ENCODE measurements at regions not wholly inside any gene's neighbourhood (a gene's known extent, or its start where the extent isn't known, plus 50 kb on each side); places are given as distances from the start of the nearest gene placed in this dataset.

DNA sequence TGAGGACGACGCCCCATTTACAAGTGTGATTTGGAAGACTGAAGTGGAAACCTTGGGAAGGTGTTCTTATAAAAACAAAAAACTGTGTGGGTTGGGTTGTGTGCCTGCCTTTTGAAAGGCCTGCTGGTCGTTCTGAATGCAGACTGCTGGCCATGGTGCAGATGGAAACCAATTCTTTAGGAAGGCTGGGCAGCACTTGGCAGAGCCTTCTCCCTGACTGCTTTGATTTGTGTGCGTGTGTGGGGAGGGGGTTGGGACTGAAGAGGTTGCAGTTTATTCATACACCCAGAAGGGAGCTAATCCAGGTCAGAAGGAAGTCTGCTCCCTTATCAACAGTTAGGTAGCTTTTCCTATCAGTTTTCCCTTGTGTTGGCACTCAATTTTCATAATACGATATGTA, 288.7 kb downstream of the SOX2 start:
- FAIRE-seq (no peak), DNase-seq (ENCODE audit: low read depth, low spot score) (no peak)
- Histone ChIP-seq H3K9me1 (replicated peaks; ENCODE audit: control insufficient read depth, extremely low read depth, insufficient read depth, low read length) (no peaks in the 10 kb centered on the region), H3K9ac (replicated peaks; ENCODE audit: extremely low read depth, insufficient read depth, low read length) (no peak overlapping the region), H4K20me1 (replicated peaks; ENCODE audit: control insufficient read depth, extremely low read depth, insufficient read depth, low read length) (no peaks in the 10 kb centered on the region), H3K4me3 (replicated peaks in 1 of 3; ENCODE audit: insufficient read depth in 1 of 3, low read depth in 1 of 3, low read length in 3 of 3) (no peak overlapping the region), H3K9me3 (replicated peaks; ENCODE audit: control insufficient read depth, insufficient read depth, low read length) (no peaks in the 10 kb centered on the region), H3K4me1 (ENCODE audit: control insufficient read depth, extremely low read depth, insufficient read depth, low read length) (no peaks in the 10 kb centered on the region), H3K36me3 (ENCODE audit: control insufficient read depth in 2 of 2, extremely low read depth in 1 of 2, insufficient read depth in 2 of 2, low read length in 2 of 2) (no peaks in the 10 kb centered on the region), H2AFZ (ENCODE audit: low read depth, low read length) (no peak overlapping the region), H3K4me2 (ENCODE audit: insufficient read depth, low read length) (no peak overlapping the region), H3K79me2 (ENCODE audit: control insufficient read depth, insufficient read depth, low read length) (no peaks in the 10 kb centered on the region), H3K27ac (ENCODE audit: insufficient read depth, low read depth, low read length) (no peak overlapping the region), H3K27me3 (ENCODE audit: control insufficient read depth in 2 of 2, insufficient read depth in 2 of 2, low read length in 2 of 2) (no peaks in the 10 kb centered on the region)
- ChIA-PET CTCF (interaction anchor here (0.5 kb wide), 1 partner anchor 273 kb away, joined by 3 read pairs; no protein-coding TSS in a partner anchor), POLR2A (no interaction called here)
- dilution Hi-C loops (cut with MboI; ENCODE audit: extremely low pct_ligation_motif_present, low sequenced_read_pairs) (no loop called here), intact Hi-C loops (cut with micrococcal nuclease) (no loop called here)
- no TSS peak for BruUV-seq (replicated peaks)
- TF ChIP-seq GATA2 (IDR thresholded peaks at IDR 0.05; ENCODE audit: insufficient read depth, insufficient read length, low read depth, low read length) (no peak), JUN (IDR thresholded peaks at IDR 0.05; ENCODE audit: borderline replicate concordance, insufficient read depth, insufficient read length, low read depth) (no peak), POLR2A (IDR thresholded peaks at IDR 0.05; ENCODE audit: low read depth, low read length) (no peak), POLR2AphosphoS5 (IDR thresholded peaks at IDR 0.05; ENCODE audit: insufficient read depth, low read depth, low read length) (no peak), MYC (IDR thresholded peaks at IDR 0.05; ENCODE audit: low read depth, low read length) (no peak), FOS (IDR thresholded peaks at IDR 0.05; ENCODE audit: borderline replicate concordance, insufficient read depth, low read length) (no peak), EZH2 (IDR thresholded peaks at IDR 0.05; ENCODE audit: borderline replicate concordance, low read depth, low read length, severe bottlenecking) (no peak)
- TF ChIP-seq, protein P1, sequence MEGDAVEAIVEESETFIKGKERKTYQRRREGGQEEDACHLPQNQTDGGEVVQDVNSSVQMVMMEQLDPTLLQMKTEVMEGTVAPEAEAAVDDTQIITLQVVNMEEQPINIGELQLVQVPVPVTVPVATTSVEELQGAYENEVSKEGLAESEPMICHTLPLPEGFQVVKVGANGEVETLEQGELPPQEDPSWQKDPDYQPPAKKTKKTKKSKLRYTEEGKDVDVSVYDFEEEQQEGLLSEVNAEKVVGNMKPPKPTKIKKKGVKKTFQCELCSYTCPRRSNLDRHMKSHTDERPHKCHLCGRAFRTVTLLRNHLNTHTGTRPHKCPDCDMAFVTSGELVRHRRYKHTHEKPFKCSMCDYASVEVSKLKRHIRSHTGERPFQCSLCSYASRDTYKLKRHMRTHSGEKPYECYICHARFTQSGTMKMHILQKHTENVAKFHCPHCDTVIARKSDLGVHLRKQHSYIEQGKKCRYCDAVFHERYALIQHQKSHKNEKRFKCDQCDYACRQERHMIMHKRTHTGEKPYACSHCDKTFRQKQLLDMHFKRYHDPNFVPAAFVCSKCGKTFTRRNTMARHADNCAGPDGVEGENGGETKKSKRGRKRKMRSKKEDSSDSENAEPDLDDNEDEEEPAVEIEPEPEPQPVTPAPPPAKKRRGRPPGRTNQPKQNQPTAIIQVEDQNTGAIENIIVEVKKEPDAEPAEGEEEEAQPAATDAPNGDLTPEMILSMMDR (IDR thresholded peaks at IDR 0.05; ENCODE audit: extremely low read depth in 1 of 2, insufficient read depth in 1 of 2, low read depth in 1 of 2, low read length in 2 of 2), result no peak
- TF ChIP-seq, protein P2, sequence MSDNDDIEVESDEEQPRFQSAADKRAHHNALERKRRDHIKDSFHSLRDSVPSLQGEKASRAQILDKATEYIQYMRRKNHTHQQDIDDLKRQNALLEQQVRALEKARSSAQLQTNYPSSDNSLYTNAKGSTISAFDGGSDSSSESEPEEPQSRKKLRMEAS (IDR thresholded peaks at IDR 0.05; ENCODE audit: insufficient read depth, insufficient read length), result no peak
